ENCODE measurements at regions not wholly inside any gene's neighbourhood (a gene's known extent, or its start where the extent isn't known, plus 50 kb on each side); places are given as distances from the start of the nearest gene placed in this dataset.
"Not testable (repeated sequence)": the region's sequence is repeated elsewhere in the genome, so short reads cannot be mapped to it uniquely, and the experiment has no call there.

- no peaks in the 10 kb centered on the region for H3K79me1 ChIP-seq (ENCODE audit: low read length)
- H3K36me3 ChIP-seq (ENCODE audit: control insufficient read depth in 1 of 2, insufficient read depth in 2 of 2, low read length in 2 of 2): no peaks in the 10 kb centered on the region
- no peaks in the 10 kb centered on the region for H3K4me1 ChIP-seq (ENCODE audit: control insufficient read depth in 1 of 2, insufficient read depth in 2 of 2, low read length in 2 of 2)
- no peak overlapping the region for H2BK120ac ChIP-seq (ENCODE audit: insufficient read depth, low read length, poor library complexity)
- no peak overlapping the region for H2BK12ac ChIP-seq (ENCODE audit: low read length)
- H3K14ac ChIP-seq (ENCODE audit: low read length): no peak overlapping the region
- no peak for DNase-seq
- H4K12ac ChIP-seq (ENCODE audit: low read depth, low read length): no peak overlapping the region
- H2AFZ ChIP-seq (ENCODE audit: insufficient read depth, low read length, poor library complexity): no peak overlapping the region
- no peak overlapping the region for H3K23ac ChIP-seq (ENCODE audit: low read length)
- no peaks in the 10 kb centered on the region for H3K79me2 ChIP-seq (ENCODE audit: control insufficient read depth, insufficient read depth, low read length, poor library complexity)
- no peak overlapping the region for H3K4me3 ChIP-seq (ENCODE audit: low read depth, low read length)
- H3K4ac ChIP-seq (ENCODE audit: low read depth, low read length): no peak overlapping the region
- H3K9ac ChIP-seq (ENCODE audit: low read length): no peak overlapping the region
- H2BK5ac ChIP-seq (ENCODE audit: low read depth, low read length, poor library complexity): no peak overlapping the region
- no CpG with 5 or more reads among the region's 3 CpGs for WGBS (ENCODE audit: extremely low coverage, insufficient coverage, insufficient read length)
- H3K9me3 ChIP-seq (ENCODE audit: insufficient read depth, low read depth, low read length): no peaks in the 10 kb centered on the region
- H3K27me3 ChIP-seq (ENCODE audit: insufficient read depth, low read length): no peaks in the 10 kb centered on the region
- no peak overlapping the region for H4K8ac ChIP-seq (ENCODE audit: low read depth, low read length)
- no peak overlapping the region for H3K18ac ChIP-seq (ENCODE audit: low read length)
- no peak overlapping the region for H2AK5ac ChIP-seq (ENCODE audit: low read length)
- H3K4me2 ChIP-seq (ENCODE audit: low read length): no peak overlapping the region
- H3K27ac ChIP-seq (ENCODE audit: low read depth, low read length): no peak overlapping the region
- no peak overlapping the region for H4K91ac ChIP-seq (ENCODE audit: low read depth, low read length)
Observed at GRCh38 chr12:45517381-45517780, 212.1 kb upstream of the ARID2 start.

- H3K27me3 ChIP-seq (ENCODE audit: insufficient read depth, low read length): no peaks in the 10 kb centered on the region
- H4K12ac ChIP-seq (ENCODE audit: low read depth, low read length): no peak overlapping the region
- no peak overlapping the region for H3K27ac ChIP-seq (ENCODE audit: low read depth, low read length)
- no peak overlapping the region for H3K4me2 ChIP-seq (ENCODE audit: low read length)
- H4K8ac ChIP-seq (ENCODE audit: low read depth, low read length): no peak overlapping the region
- H4K91ac ChIP-seq (ENCODE audit: low read depth, low read length): no peak overlapping the region
- H3K23ac ChIP-seq (ENCODE audit: low read length): no peak overlapping the region
- H2BK120ac ChIP-seq (ENCODE audit: insufficient read depth, low read length, poor library complexity): no peak overlapping the region
- H2BK5ac ChIP-seq (ENCODE audit: low read depth, low read length, poor library complexity): no peak overlapping the region
- no peak overlapping the region for H2AFZ ChIP-seq (ENCODE audit: insufficient read depth, low read length, poor library complexity)
- H3K9ac ChIP-seq (ENCODE audit: low read length): no peak overlapping the region
- no peaks in the 10 kb centered on the region for H3K4me1 ChIP-seq (ENCODE audit: control insufficient read depth in 1 of 2, insufficient read depth in 2 of 2, low read length in 2 of 2)
- H2AK5ac ChIP-seq (ENCODE audit: low read length): no peak overlapping the region
- H3K18ac ChIP-seq (ENCODE audit: low read length): no peak overlapping the region
- no peak overlapping the region for H3K14ac ChIP-seq (ENCODE audit: low read length)
- H3K79me1 ChIP-seq (ENCODE audit: low read length): no peaks in the 10 kb centered on the region
- no peaks in the 10 kb centered on the region for H3K9me3 ChIP-seq (ENCODE audit: insufficient read depth, low read depth, low read length)
- H2BK12ac ChIP-seq (ENCODE audit: low read length): no peak overlapping the region
- no CpG with 5 or more reads among the region's 10 CpGs for WGBS (ENCODE audit: extremely low coverage, insufficient coverage, insufficient read length)
- H3K79me2 ChIP-seq (ENCODE audit: control insufficient read depth, insufficient read depth, low read length, poor library complexity): no peaks in the 10 kb centered on the region
- no peak overlapping the region for H3K4ac ChIP-seq (ENCODE audit: low read depth, low read length)
- DNase-seq: no peak
- H3K4me3 ChIP-seq (ENCODE audit: low read depth, low read length): no peak overlapping the region
- H3K36me3 ChIP-seq (ENCODE audit: control insufficient read depth in 1 of 2, insufficient read depth in 2 of 2, low read length in 2 of 2): no peaks in the 10 kb centered on the region
Observed at GRCh38 chr12:45518291-45519235, 210.9 kb upstream of the ARID2 start.

GRCh38 chr12:45522227-45522626 is 207.3 kb upstream of the ARID2 start:
- no peak overlapping the region for H3K4me2 ChIP-seq (ENCODE audit: low read length)
- no peak overlapping the region for H3K27ac ChIP-seq (ENCODE audit: low read depth, low read length)
- no peak overlapping the region for H4K8ac ChIP-seq (ENCODE audit: low read depth, low read length)
- no peak overlapping the region for H2BK120ac ChIP-seq (ENCODE audit: insufficient read depth, low read length, poor library complexity)
- no peaks in the 10 kb centered on the region for H3K36me3 ChIP-seq (ENCODE audit: control insufficient read depth in 1 of 2, insufficient read depth in 2 of 2, low read length in 2 of 2)
- H3K23ac ChIP-seq (ENCODE audit: low read length): no peak overlapping the region
- H3K9ac ChIP-seq (ENCODE audit: low read length): no peak overlapping the region
- H3K79me2 ChIP-seq (ENCODE audit: control insufficient read depth, insufficient read depth, low read length, poor library complexity): no peaks in the 10 kb centered on the region
- H3K4me1 ChIP-seq (ENCODE audit: control insufficient read depth in 1 of 2, insufficient read depth in 2 of 2, low read length in 2 of 2): no peaks in the 10 kb centered on the region
- no peak overlapping the region for H3K4me3 ChIP-seq (ENCODE audit: low read depth, low read length)
- no peak overlapping the region for H2AK5ac ChIP-seq (ENCODE audit: low read length)
- no peak for DNase-seq
- no peak overlapping the region for H3K18ac ChIP-seq (ENCODE audit: low read length)
- no peak overlapping the region for H2BK12ac ChIP-seq (ENCODE audit: low read length)
- H3K9me3 ChIP-seq (ENCODE audit: insufficient read depth, low read depth, low read length): no peaks in the 10 kb centered on the region
- H4K12ac ChIP-seq (ENCODE audit: low read depth, low read length): no peak overlapping the region
- H2BK5ac ChIP-seq (ENCODE audit: low read depth, low read length, poor library complexity): no peak overlapping the region
- H2AFZ ChIP-seq (ENCODE audit: insufficient read depth, low read length, poor library complexity): no peak overlapping the region
- H3K27me3 ChIP-seq (ENCODE audit: insufficient read depth, low read length): no peaks in the 10 kb centered on the region
- no peak overlapping the region for H3K4ac ChIP-seq (ENCODE audit: low read depth, low read length)
- WGBS (ENCODE audit: extremely low coverage, insufficient coverage, insufficient read length): no CpG with 5 or more reads among the region's 3 CpGs
- H3K79me1 ChIP-seq (ENCODE audit: low read length): no peaks in the 10 kb centered on the region
- no peak overlapping the region for H4K91ac ChIP-seq (ENCODE audit: low read depth, low read length)
- no peak overlapping the region for H3K14ac ChIP-seq (ENCODE audit: low read length)

- H3K4ac ChIP-seq (ENCODE audit: low read depth, low read length); H3K4me3 ChIP-seq (ENCODE audit: low read depth, low read length); H3K4me2 ChIP-seq (ENCODE audit: low read length); H2AFZ ChIP-seq (ENCODE audit: insufficient read depth, low read length, poor library complexity); H4K91ac ChIP-seq (ENCODE audit: low read depth, low read length); H3K9ac ChIP-seq (ENCODE audit: low read length); H3K79me1 ChIP-seq (ENCODE audit: low read length); H3K79me2 ChIP-seq (ENCODE audit: control insufficient read depth, insufficient read depth, low read length, poor library complexity); H3K4me1 ChIP-seq (ENCODE audit: control insufficient read depth in 1 of 2, insufficient read depth in 2 of 2, low read length in 2 of 2); H2BK12ac ChIP-seq (ENCODE audit: low read length); H3K18ac ChIP-seq (ENCODE audit: low read length); H4K8ac ChIP-seq (ENCODE audit: low read depth, low read length); H2AK5ac ChIP-seq (ENCODE audit: low read length); H3K27ac ChIP-seq (ENCODE audit: low read depth, low read length); H3K9me3 ChIP-seq (ENCODE audit: insufficient read depth, low read depth, low read length); H3K27me3 ChIP-seq (ENCODE audit: insufficient read depth, low read length); H4K12ac ChIP-seq (ENCODE audit: low read depth, low read length); H3K14ac ChIP-seq (ENCODE audit: low read length); H3K36me3 ChIP-seq (ENCODE audit: control insufficient read depth in 1 of 2, insufficient read depth in 2 of 2, low read length in 2 of 2); H3K23ac ChIP-seq (ENCODE audit: low read length); H2BK5ac ChIP-seq (ENCODE audit: low read depth, low read length, poor library complexity); DNase-seq; H2BK120ac ChIP-seq (ENCODE audit: insufficient read depth, low read length, poor library complexity): not testable (repeated sequence)
- no CpG with 5 or more reads among the region's 1 CpG for WGBS (ENCODE audit: extremely low coverage, insufficient coverage, insufficient read length)
Observed at GRCh38 chr12:45526823-45527222, 202.7 kb upstream of the ARID2 start.
